Osteocyte (in vitro differentiated cells): ENCODE measurements at regions not wholly inside any gene's neighbourhood (a gene's known extent, or its start where the extent isn't known, plus 50 kb on each side); places are given as distances from the start of the nearest gene placed in this dataset.
"Not testable (repeated sequence)": the region's sequence is repeated elsewhere in the genome, so short reads cannot be mapped to it uniquely, and the experiment has no call there.

ENCODE experiments used
- DNase-seq: peaks from one replicate; pipeline ENCODE4 v3.0.0; 2021; ENCODE audit warnings: mixed read lengths; ENCODE audit not compliant: unreplicated experiment; ENCODE audit errors: extremely low spot score
- H3K27ac Mint-ChIP-seq: one replicate; pipeline ENCODE4 v1.8.0; 2021; ENCODE audit warnings: mild to moderate bottlenecking, mixed read lengths; ENCODE audit not compliant: unreplicated experiment
- H3K27me3 Mint-ChIP-seq: one replicate; pipeline ENCODE4 v1.8.0; 2021; ENCODE audit warnings: mixed read lengths; ENCODE audit not compliant: unreplicated experiment
- H3K36me3 Mint-ChIP-seq: one replicate; pipeline ENCODE4 v1.8.0; 2021; ENCODE audit warnings: mixed read lengths; ENCODE audit not compliant: unreplicated experiment
- H3K4me1 Mint-ChIP-seq: one replicate; pipeline ENCODE4 v1.8.0; 2021; ENCODE audit warnings: mixed read lengths; ENCODE audit not compliant: unreplicated experiment
- H3K4me3 Mint-ChIP-seq: one replicate; pipeline ENCODE4 v1.8.0; 2021; ENCODE audit warnings: mild to moderate bottlenecking, moderate library complexity, mixed read lengths; ENCODE audit not compliant: unreplicated experiment
- H3K9me3 Mint-ChIP-seq: one replicate; pipeline ENCODE4 v1.8.0; 2021; ENCODE audit warnings: mixed read lengths; ENCODE audit not compliant: unreplicated experiment
- TF ChIP-seq, protein P1 (sequence below): fragments of 200-600 bp; sonication (generic); IDR thresholded peaks from 2 replicates; pipeline ENCODE4 v1.5.0; 2021; ENCODE audit warnings: antibody characterized with exemption, mild to moderate bottlenecking, moderate library complexity

DNA sequence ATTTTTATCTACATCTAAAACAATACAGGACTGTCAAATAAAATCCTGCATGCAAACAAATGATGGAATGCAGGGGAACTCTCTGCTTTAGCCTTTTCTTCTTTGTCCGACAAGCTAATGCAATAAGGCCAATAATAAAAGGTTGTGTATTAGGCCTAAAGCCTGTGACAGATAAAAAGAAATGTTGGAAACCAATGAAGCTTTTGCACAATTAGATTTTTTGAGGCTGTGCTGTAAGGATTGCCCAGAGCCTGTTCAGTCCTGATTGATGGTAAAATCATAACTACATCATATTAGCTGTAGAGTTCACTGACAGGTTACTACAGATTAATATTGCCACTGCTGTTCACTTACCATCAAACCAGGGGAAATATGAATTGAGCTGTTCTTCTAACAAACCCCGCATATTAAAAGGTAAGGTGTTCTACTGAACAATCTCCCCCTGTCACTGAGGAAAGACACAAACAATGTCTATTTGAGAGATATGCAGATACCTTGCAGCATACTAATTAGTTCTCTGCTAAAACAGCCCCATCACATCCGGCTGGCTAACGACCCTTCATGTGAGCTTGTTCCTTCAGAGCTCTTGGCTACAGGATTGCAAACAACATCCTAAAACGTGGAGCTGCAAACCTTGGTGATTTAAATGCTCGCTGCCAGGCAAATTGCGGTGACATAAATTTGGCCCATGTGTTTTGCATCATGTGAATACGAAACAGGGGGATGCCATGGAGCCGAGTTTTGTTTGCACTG, 305.4 kb downstream of the MTX2 start:
- H3K27me3 Mint-ChIP-seq: peaks cover 6% of the 10 kb centered on the region
- no peak for DNase-seq
- TF ChIP-seq, protein P1, sequence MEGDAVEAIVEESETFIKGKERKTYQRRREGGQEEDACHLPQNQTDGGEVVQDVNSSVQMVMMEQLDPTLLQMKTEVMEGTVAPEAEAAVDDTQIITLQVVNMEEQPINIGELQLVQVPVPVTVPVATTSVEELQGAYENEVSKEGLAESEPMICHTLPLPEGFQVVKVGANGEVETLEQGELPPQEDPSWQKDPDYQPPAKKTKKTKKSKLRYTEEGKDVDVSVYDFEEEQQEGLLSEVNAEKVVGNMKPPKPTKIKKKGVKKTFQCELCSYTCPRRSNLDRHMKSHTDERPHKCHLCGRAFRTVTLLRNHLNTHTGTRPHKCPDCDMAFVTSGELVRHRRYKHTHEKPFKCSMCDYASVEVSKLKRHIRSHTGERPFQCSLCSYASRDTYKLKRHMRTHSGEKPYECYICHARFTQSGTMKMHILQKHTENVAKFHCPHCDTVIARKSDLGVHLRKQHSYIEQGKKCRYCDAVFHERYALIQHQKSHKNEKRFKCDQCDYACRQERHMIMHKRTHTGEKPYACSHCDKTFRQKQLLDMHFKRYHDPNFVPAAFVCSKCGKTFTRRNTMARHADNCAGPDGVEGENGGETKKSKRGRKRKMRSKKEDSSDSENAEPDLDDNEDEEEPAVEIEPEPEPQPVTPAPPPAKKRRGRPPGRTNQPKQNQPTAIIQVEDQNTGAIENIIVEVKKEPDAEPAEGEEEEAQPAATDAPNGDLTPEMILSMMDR: no peak
- H3K4me1 Mint-ChIP-seq: no peaks in the 10 kb centered on the region
- H3K4me3 Mint-ChIP-seq: no peak overlapping the region
- H3K27ac Mint-ChIP-seq: no peak overlapping the region
- H3K9me3 Mint-ChIP-seq: peaks cover 7% of the 10 kb centered on the region
- no peaks in the 10 kb centered on the region for H3K36me3 Mint-ChIP-seq

DNA sequence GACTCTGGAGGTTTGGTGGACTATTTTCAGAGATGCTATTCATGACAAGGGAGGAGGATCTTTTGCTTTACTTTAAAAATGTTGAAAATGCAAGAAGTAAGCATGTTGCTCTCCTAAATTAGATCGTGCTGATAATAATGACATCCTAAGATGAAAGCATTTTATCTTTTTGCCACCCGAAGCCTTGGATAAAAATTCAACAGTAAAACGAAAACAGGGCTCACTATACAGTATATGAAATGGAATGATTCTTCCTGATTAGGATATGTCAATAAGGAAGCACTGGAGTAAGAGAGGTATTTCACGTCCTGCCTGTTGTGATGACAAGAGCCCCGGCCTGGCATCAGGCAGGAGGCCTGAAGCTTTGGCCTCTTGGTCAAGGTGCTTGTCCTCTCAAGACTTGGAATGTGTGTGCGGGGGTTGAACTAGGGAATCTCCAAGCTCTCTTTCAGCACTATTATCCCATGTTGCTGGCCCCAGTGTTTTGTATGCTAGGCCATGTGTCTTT, 306.0 kb downstream of the MTX2 start:
- no peak for DNase-seq
- TF ChIP-seq, protein P1: no peak
- Mint-ChIP-seq H3K4me3 (no peak overlapping the region), H3K9me3 (peaks cover 7% of the 10 kb centered on the region), H3K4me1 (no peaks in the 10 kb centered on the region), H3K27me3 (peaks cover 8% of the 10 kb centered on the region), H3K27ac (no peak overlapping the region), H3K36me3 (no peaks in the 10 kb centered on the region)

DNA sequence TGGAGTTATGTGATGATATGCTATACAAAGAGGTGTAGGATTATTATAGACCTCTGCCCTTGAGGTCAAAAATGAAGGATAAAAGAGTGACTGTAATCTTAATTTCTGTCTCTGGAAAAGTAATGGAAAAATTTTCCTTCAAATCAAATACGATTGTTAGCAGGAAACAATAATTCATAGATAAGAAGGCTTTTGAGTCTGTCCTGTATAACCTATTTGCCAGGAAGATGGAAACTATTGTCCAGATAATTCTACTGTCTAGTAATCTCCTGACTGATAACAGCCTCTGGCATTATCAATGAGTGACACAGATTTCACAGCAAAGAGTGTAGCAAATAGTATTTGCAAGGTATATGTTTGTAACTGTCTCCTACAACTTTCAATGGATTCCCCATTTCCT, 307.8 kb downstream of the MTX2 start:
- peaks cover 12% of the 10 kb centered on the region for H3K27me3 Mint-ChIP-seq
- TF ChIP-seq, protein P1: no peak
- H3K27ac Mint-ChIP-seq: no peak overlapping the region
- DNase-seq: no peak
- H3K4me3 Mint-ChIP-seq: no peak overlapping the region
- H3K9me3 Mint-ChIP-seq: peaks cover 7% of the 10 kb centered on the region
- H3K4me1 Mint-ChIP-seq: no peaks in the 10 kb centered on the region
- H3K36me3 Mint-ChIP-seq: no peaks in the 10 kb centered on the region

DNA sequence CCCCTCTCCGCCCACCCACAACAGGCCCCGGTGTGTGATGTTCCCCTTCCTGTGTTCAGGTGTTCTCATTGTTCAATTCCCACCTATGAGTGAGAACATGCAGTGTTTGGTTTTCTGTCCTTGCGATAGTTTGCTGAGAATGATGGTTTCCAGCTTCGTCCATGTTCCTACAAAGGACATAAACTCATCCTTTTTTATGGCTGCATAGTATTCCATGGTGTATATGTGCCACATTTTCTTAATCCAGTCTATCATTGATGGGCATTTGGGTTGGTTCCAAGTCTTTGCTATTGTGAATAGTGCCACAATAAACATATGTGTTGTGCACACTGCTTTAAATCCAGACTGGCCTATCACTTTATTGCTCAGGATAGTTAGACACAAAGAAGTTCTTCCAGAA, 309.1 kb downstream of the MTX2 start:
- not testable (repeated sequence) for H3K36me3 Mint-ChIP-seq, H3K4me3 Mint-ChIP-seq, H3K4me1 Mint-ChIP-seq, DNase-seq, H3K9me3 Mint-ChIP-seq, H3K27ac Mint-ChIP-seq
- H3K27me3 Mint-ChIP-seq: peaks cover 13% of the 10 kb centered on the region

GRCh38 chr2:176579608-176580007, 310.4 kb downstream of the MTX2 start:
- Mint-ChIP-seq H3K27ac (no peak overlapping the region), H3K27me3 (peaks cover 22% of the 10 kb centered on the region), H3K36me3 (no peaks in the 10 kb centered on the region)

More at GRCh38 chr2:176579608-176580007, 310.4 kb downstream of the MTX2 start:
- TF ChIP-seq, protein P1: no peak
- peaks cover 7% of the 10 kb centered on the region for H3K9me3 Mint-ChIP-seq
- peaks cover 10% of the 10 kb centered on the region for H3K4me1 Mint-ChIP-seq
- H3K4me3 Mint-ChIP-seq: no peak overlapping the region
- DNase-seq: no peak
